Neural cell (in vitro differentiated cells): ENCODE measurements at regions not wholly inside any gene's neighbourhood (a gene's known extent, or its start where the extent isn't known, plus 50 kb on each side); places are given as distances from the start of the nearest gene placed in this dataset.
"Not testable (repeated sequence)": the region's sequence is repeated elsewhere in the genome, so short reads cannot be mapped to it uniquely, and the experiment has no call there.

Experiments used
- H2AFZ ChIP-seq: fragments of 200-600, 300-800 bp; sonication (generic), shearing (Covaris generic); 2 replicates; pipeline ENCODE4 v1.6.0; 2014; ENCODE audit warnings: low read depth, mild to moderate bottlenecking, antibody characterized with exemption, low read length, moderate library complexity
- H3F3A ChIP-seq: fragments of 200-600 bp; shearing (Covaris generic); 2 replicates; pipeline ENCODE4 v1.6.1; 2016; ENCODE audit warnings: mild to moderate bottlenecking, moderate library complexity, mixed read lengths, antibody characterized with exemption, low read length; ENCODE audit not compliant: insufficient read depth, poor library complexity, severe bottlenecking
- H3K27ac ChIP-seq: fragments of 200-600, 300-800 bp; sonication (generic), shearing (Covaris generic); 2 replicates; pipeline ENCODE4 v1.5.1; 2014; ENCODE audit warnings: mild to moderate bottlenecking, low read length, moderate library complexity
- H3K27me3 ChIP-seq: fragments of 300-800, 200-600 bp; sonication (generic), shearing (Covaris generic); 2 replicates; pipeline ENCODE4 v1.6.0; 2014; ENCODE audit warnings: mild to moderate bottlenecking, low read depth, low read length, moderate library complexity; ENCODE audit not compliant: insufficient read depth
- H3K36me3 ChIP-seq: fragments of 300-800, 200-600 bp; sonication (generic), shearing (Covaris generic); 2 replicates; pipeline ENCODE4 v1.5.1; 2014; ENCODE audit warnings: mild to moderate bottlenecking, antibody characterized with exemption, low read length, moderate library complexity; ENCODE audit not compliant: insufficient read depth
- H3K4me2 ChIP-seq: fragments of 300-800, 200-600 bp; sonication (generic), shearing (Covaris generic); 2 replicates; pipeline ENCODE4 v1.6.0; 2014; ENCODE audit warnings: mild to moderate bottlenecking, low read length
- H3K4me3 ChIP-seq: fragments of 300-800, 200-600 bp; sonication (generic), shearing (Covaris generic); 2 replicates; pipeline ENCODE4 v1.5.1; 2014; ENCODE audit warnings: mild to moderate bottlenecking, low read length, moderate library complexity
- H3K79me2 ChIP-seq: fragments of 200-600 bp; shearing (Covaris generic); replicated peaks from 2 replicates; pipeline ENCODE4 v1.6.0; 2014; ENCODE audit warnings: mild to moderate bottlenecking, low read length, moderate library complexity; ENCODE audit not compliant: insufficient read depth
- H3K9ac ChIP-seq: fragments of 300-800, 200-600 bp; sonication (generic), shearing (Covaris generic); 2 replicates; pipeline ENCODE4 v1.6.1; 2016; ENCODE audit warnings: mild to moderate bottlenecking, low read length, mixed read lengths
- H3K9me2 ChIP-seq: fragments of 200-600 bp; shearing (Covaris generic); 2 replicates; pipeline ENCODE4 v1.6.1; 2016; ENCODE audit warnings: mild to moderate bottlenecking, low read length, mixed read lengths; ENCODE audit not compliant: insufficient read depth
- H3K9me3 ChIP-seq: fragments of 200-600, 300-800 bp; sonication (generic), shearing (Covaris generic); 2 replicates; pipeline ENCODE4 v1.6.1; 2016; ENCODE audit warnings: mild to moderate bottlenecking, mixed run types, low read length, moderate library complexity, mixed read lengths
- H4K20me1 ChIP-seq: fragments of 200-600 bp; shearing (Covaris generic); 2 replicates; pipeline ENCODE4 v1.6.1; 2016; ENCODE audit warnings: mild to moderate bottlenecking, mixed run types; ENCODE audit not compliant: insufficient read depth
- EP300 ChIP-seq: fragments of 450-650 bp; conservative IDR thresholded peaks from 2 replicates; pipeline ENCODE4 v1.6.1; 2014; ENCODE audit warnings: antibody characterized with exemption, mild to moderate bottlenecking, moderate library complexity; ENCODE audit not compliant: poor library complexity, severe bottlenecking
- EZH2 ChIP-seq: fragments of 200-600, 300-800 bp; shearing (Covaris generic), sonication (generic); IDR thresholded peaks from 2 replicates; pipeline ENCODE4 v1.6.1; 2014; ENCODE audit warnings: antibody characterized with exemption, low read length, borderline replicate concordance, mild to moderate bottlenecking; ENCODE audit not compliant: insufficient read depth, poor library complexity, severe bottlenecking
- MXI1 ChIP-seq: fragments of 450-650 bp; conservative IDR thresholded peaks from 2 replicates; pipeline ENCODE4 v1.6.1; 2014; ENCODE audit warnings: antibody characterized with exemption, mild to moderate bottlenecking; ENCODE audit not compliant: poor library complexity, severe bottlenecking
- POLR2AphosphoS5 ChIP-seq: IDR thresholded peaks from 2 replicates; pipeline ENCODE4 v1.6.1; 2012
- RAD21 ChIP-seq: fragments of 450-650 bp; conservative IDR thresholded peaks from 2 replicates; pipeline ENCODE4 v1.6.1; 2014; ENCODE audit warnings: antibody characterized with exemption, mild to moderate bottlenecking, moderate library complexity
- REST ChIP-seq: IDR thresholded peaks from 2 replicates; pipeline ENCODE4 v1.6.1; 2012; ENCODE audit warnings: borderline replicate concordance
- SMC3 ChIP-seq: fragments of 450-650 bp; conservative IDR thresholded peaks from 2 replicates; pipeline ENCODE4 v1.6.1; 2014; ENCODE audit warnings: antibody characterized with exemption, mild to moderate bottlenecking, moderate library complexity; ENCODE audit not compliant: poor library complexity
- TAF1 ChIP-seq: IDR thresholded peaks from 2 replicates; pipeline ENCODE4 v1.6.1; 2012; ENCODE audit warnings: low read depth
- TF ChIP-seq, protein P1 (sequence below): fragments of 450-650 bp; IDR thresholded peaks from 2 replicates; pipeline ENCODE4 v1.5.1; 2014; ENCODE audit warnings: antibody characterized with exemption, mild to moderate bottlenecking, moderate library complexity; ENCODE audit not compliant: poor library complexity, severe bottlenecking

- H3K9ac ChIP-seq = no peak overlapping the region
- H3K9me3 ChIP-seq = no peaks in the 10 kb centered on the region
- H4K20me1 ChIP-seq = no peaks in the 10 kb centered on the region
These were observed 165.4 kb upstream of the KCNH8 start for GRCh38 chr3:18982920-18983319.

DNA sequence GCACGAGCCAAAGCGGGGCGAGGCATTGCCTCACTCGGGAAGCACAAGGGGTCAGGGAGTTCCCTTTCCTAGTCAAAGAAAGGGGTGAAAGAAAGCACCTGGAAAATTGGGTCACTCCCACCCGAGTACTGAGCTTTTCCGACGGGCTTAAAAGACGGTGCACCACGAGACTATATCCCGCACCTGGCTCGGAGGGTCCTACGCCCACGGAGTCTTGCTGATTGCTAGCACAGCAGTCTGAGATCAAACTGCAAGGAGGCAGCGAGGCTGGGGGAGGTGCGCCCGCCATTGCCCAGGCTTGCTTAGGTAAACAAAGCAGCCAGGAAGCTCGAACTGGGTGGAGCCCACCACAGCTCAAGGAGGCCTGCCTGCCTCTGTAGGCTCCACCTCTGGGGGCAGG lies 172.2 kb upstream of the KCNH8 start:
- not testable (repeated sequence) for H3K36me3 ChIP-seq, H3K27me3 ChIP-seq, H3K9me3 ChIP-seq, H3K79me2 ChIP-seq, H3F3A ChIP-seq, H3K9me2 ChIP-seq, H4K20me1 ChIP-seq, H3K9ac ChIP-seq, H2AFZ ChIP-seq, H3K4me2 ChIP-seq, H3K27ac ChIP-seq, H3K4me3 ChIP-seq

More at GRCh38 chr3:18982920-18983319, 165.4 kb upstream of the KCNH8 start:
- TF ChIP-seq REST (no peak), MXI1 (no peak), EZH2 (no peak), SMC3 (no peak), TAF1 (no peak), RAD21 (no peak), POLR2AphosphoS5 (no peak), EP300 (no peak)
- TF ChIP-seq, protein P1, sequence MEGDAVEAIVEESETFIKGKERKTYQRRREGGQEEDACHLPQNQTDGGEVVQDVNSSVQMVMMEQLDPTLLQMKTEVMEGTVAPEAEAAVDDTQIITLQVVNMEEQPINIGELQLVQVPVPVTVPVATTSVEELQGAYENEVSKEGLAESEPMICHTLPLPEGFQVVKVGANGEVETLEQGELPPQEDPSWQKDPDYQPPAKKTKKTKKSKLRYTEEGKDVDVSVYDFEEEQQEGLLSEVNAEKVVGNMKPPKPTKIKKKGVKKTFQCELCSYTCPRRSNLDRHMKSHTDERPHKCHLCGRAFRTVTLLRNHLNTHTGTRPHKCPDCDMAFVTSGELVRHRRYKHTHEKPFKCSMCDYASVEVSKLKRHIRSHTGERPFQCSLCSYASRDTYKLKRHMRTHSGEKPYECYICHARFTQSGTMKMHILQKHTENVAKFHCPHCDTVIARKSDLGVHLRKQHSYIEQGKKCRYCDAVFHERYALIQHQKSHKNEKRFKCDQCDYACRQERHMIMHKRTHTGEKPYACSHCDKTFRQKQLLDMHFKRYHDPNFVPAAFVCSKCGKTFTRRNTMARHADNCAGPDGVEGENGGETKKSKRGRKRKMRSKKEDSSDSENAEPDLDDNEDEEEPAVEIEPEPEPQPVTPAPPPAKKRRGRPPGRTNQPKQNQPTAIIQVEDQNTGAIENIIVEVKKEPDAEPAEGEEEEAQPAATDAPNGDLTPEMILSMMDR = no peak
- Histone ChIP-seq H2AFZ (no peak overlapping the region), H3F3A (no peaks in the 10 kb centered on the region), H3K36me3 (no peaks in the 10 kb centered on the region), H3K27me3 (no peaks in the 10 kb centered on the region), H3K4me3 (no peak overlapping the region), H3K4me2 (no peak overlapping the region), H3K79me2 (no peaks in the 10 kb centered on the region), H3K27ac (no peak overlapping the region), H3K9me2 (no peaks in the 10 kb centered on the region)

GRCh38 chr3:18968120-18968519 lies 180.2 kb upstream of the KCNH8 start:
- H3K9ac ChIP-seq = no peak overlapping the region
- H4K20me1 ChIP-seq = no peaks in the 10 kb centered on the region
- H3K9me2 ChIP-seq = no peaks in the 10 kb centered on the region
- TF ChIP-seq SMC3 = no peak
- no peak for TF ChIP-seq POLR2AphosphoS5
- no peaks in the 10 kb centered on the region for H3K79me2 ChIP-seq
- H3F3A ChIP-seq = no peaks in the 10 kb centered on the region
- no peak overlapping the region for H3K4me2 ChIP-seq
- no peaks in the 10 kb centered on the region for H3K36me3 ChIP-seq
- H3K4me3 ChIP-seq = no peak overlapping the region
- H3K9me3 ChIP-seq = no peaks in the 10 kb centered on the region
- no peak overlapping the region for H2AFZ ChIP-seq
- H3K27me3 ChIP-seq = no peaks in the 10 kb centered on the region
- H3K27ac ChIP-seq = no peak overlapping the region
